ENCODE measurements at regions not wholly inside any gene's neighbourhood (a gene's known extent, or its start where the extent isn't known, plus 50 kb on each side); places are given as distances from the start of the nearest gene placed in this dataset.

GRCh38 chr14:30499358-30499757 lies 59.6 kb upstream of the G2E3 start:
- no peak for TF ChIP-seq CTCF (IDR thresholded peaks at IDR 0.05; ENCODE audit: low read length)
- TF ChIP-seq EZH2 (optimal IDR thresholded peaks at IDR 0.05; ENCODE audit: low read depth, low read length): no peak
- no peak for TF ChIP-seq EZH2phosphoT487 (IDR thresholded peaks at IDR 0.05; ENCODE audit: low read length)
